B cell (primary cell): ENCODE measurements at regions not wholly inside any gene's neighbourhood (a gene's known extent, or its start where the extent isn't known, plus 50 kb on each side); places are given as distances from the start of the nearest gene placed in this dataset.

Experiments
- EZH2 ChIP-seq: IDR thresholded peaks from 2 replicates; pipeline ENCODE4 v1.6.1; 2012; ENCODE audit warnings: borderline replicate concordance, low read depth, mild to moderate bottlenecking, moderate library complexity, low read length; ENCODE audit not compliant: insufficient read depth, poor library complexity, severe bottlenecking
- TF ChIP-seq, protein P1 (sequence below): fragments of 200-600 bp; IDR thresholded peaks from one replicate; pipeline ENCODE4 v1.8.0; 2022; ENCODE audit warnings: antibody characterized with exemption, mild to moderate bottlenecking

DNA sequence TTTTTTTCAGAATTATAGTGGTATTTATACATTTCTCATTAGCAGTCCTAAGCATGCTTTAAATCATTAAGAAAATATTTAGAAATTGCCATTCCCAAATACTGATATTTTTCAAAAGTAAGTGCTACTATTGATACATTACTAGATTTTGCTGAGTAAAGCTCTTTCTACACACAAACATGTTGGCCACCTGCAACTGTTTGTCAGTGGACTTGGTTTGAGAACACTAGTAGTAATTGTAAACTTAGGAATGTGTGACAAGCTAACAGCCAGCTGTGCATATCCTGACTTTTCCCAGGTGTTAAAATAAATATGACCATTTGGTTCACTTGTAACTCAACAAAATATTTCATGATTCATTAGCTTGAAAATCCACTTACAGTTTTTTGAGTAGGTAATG, 103.1 kb downstream of the MSTN start:
- TF ChIP-seq EZH2, result no peak
- TF ChIP-seq, protein P1, sequence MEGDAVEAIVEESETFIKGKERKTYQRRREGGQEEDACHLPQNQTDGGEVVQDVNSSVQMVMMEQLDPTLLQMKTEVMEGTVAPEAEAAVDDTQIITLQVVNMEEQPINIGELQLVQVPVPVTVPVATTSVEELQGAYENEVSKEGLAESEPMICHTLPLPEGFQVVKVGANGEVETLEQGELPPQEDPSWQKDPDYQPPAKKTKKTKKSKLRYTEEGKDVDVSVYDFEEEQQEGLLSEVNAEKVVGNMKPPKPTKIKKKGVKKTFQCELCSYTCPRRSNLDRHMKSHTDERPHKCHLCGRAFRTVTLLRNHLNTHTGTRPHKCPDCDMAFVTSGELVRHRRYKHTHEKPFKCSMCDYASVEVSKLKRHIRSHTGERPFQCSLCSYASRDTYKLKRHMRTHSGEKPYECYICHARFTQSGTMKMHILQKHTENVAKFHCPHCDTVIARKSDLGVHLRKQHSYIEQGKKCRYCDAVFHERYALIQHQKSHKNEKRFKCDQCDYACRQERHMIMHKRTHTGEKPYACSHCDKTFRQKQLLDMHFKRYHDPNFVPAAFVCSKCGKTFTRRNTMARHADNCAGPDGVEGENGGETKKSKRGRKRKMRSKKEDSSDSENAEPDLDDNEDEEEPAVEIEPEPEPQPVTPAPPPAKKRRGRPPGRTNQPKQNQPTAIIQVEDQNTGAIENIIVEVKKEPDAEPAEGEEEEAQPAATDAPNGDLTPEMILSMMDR, result no peak
